IMR-90 (cell line): ENCODE measurements at regions not wholly inside any gene's neighbourhood (a gene's known extent, or its start where the extent isn't known, plus 50 kb on each side); places are given as distances from the start of the nearest gene placed in this dataset.
A peak's percentile ranks its signal among the peaks of the same experiment; 100 is the strongest.

ENCODE experiments used
- ATAC-seq: fragments of 200-7000 bp; cut with Tn5 transposase; 2 replicates; pipeline ENCODE4 v1.9.1; 2020; ENCODE audit warnings: low read depth, mild to moderate bottlenecking, moderate library complexity
- BruUV-seq: library from RNA; stranded (reverse); fragments of 400-500 nt; replicated peaks from 2 replicates; lab custom pipeline; 2021; lab: Mats Ljungman, UMichigan
- CTCF ChIA-PET: fragments of 300-600 bp; formaldehyde crosslinking; extraction: SDS; loops from one replicate; lab custom pipeline; 2021; ENCODE audit warnings: antibody characterized with exemption; lab: Yijun Ruan, JAX
- POLR2A ChIA-PET: fragments of 300-600 bp; sonication (Branson Sonifier 250); formaldehyde crosslinking; loops from one replicate; lab custom pipeline; 2022; ENCODE audit warnings: antibody characterized with exemption; ENCODE audit not compliant: unreplicated experiment; lab: Charles Lee
- DNase-seq: peaks from one replicate; pipeline ENCODE4 v3.0.0; 2013
- H2AFZ ChIP-seq: replicated peaks from 2 replicates; pipeline ENCODE3; 2013; ENCODE audit warnings: low read length, mild to moderate bottlenecking; ENCODE audit not compliant: poor library complexity
- H2AK5ac ChIP-seq: 2 replicates; pipeline ENCODE4 v1.6.1; 2013; ENCODE audit warnings: low read depth, low read length, inconsistent platforms
- H2AK9ac ChIP-seq: replicated peaks from 2 replicates; pipeline ENCODE3; 2013; ENCODE audit warnings: mild to moderate bottlenecking, low read depth, low read length, moderate library complexity; ENCODE audit not compliant: poor library complexity
- H2BK120ac ChIP-seq: 2 replicates; pipeline ENCODE4 v1.6.1; 2013; ENCODE audit warnings: low read depth, low read length, inconsistent platforms
- H2BK15ac ChIP-seq: 3 replicates; pipeline ENCODE4 v1.6.1; 2013; ENCODE audit warnings: low read depth, low read length, inconsistent platforms
- H2BK20ac ChIP-seq: 2 replicates; pipeline ENCODE4 v1.6.1; 2013; ENCODE audit warnings: low read depth, mild to moderate bottlenecking, inconsistent platforms, low read length, moderate library complexity
- H2BK5ac ChIP-seq: 2 replicates; pipeline ENCODE4 v1.6.1; 2013; ENCODE audit warnings: mild to moderate bottlenecking, low read depth, low read length, inconsistent platforms; ENCODE audit not compliant: poor library complexity, severe bottlenecking
- H3K14ac ChIP-seq: replicated peaks from 2 replicates; pipeline ENCODE4 v1.6.1; 2013; ENCODE audit warnings: low read depth, low read length, inconsistent platforms
- H3K18ac ChIP-seq: 2 replicates; pipeline ENCODE4 v1.6.1; 2013; ENCODE audit warnings: low read depth, low read length, control low read depth
- H3K23ac ChIP-seq: 2 replicates; pipeline ENCODE4 v1.6.1; 2013; ENCODE audit warnings: low read depth, low read length, inconsistent platforms
- H3K27ac ChIP-seq: 2 replicates; pipeline ENCODE4 v1.5.1; 2013; ENCODE audit warnings: mild to moderate bottlenecking, control low read depth, low read length; ENCODE audit not compliant: insufficient read depth
- H3K27me3 ChIP-seq: 2 replicates; pipeline ENCODE4 v1.6.1; 2013; ENCODE audit warnings: low read length; ENCODE audit not compliant: control insufficient read depth, insufficient read depth
- H3K36me3 ChIP-seq: 2 replicates; pipeline ENCODE4 v1.6.1; 2013; ENCODE audit warnings: low read length, mixed read lengths; ENCODE audit not compliant: control insufficient read depth, insufficient read depth
- H3K4ac ChIP-seq: 2 replicates; pipeline ENCODE4 v1.6.1; 2013; ENCODE audit warnings: low read depth, low read length, inconsistent platforms
- H3K4me1 ChIP-seq: 2 replicates; pipeline ENCODE4 v1.6.1; 2013; ENCODE audit warnings: low read length, mixed read lengths; ENCODE audit not compliant: control insufficient read depth, insufficient read depth
- H3K4me2 ChIP-seq: 2 replicates; pipeline ENCODE4 v1.6.1; 2013; ENCODE audit warnings: low read depth, mild to moderate bottlenecking, control low read depth, low read length, moderate library complexity
- H3K4me3 ChIP-seq: 2 replicates; pipeline ENCODE4 v1.5.1; 2013; ENCODE audit warnings: low read depth, mild to moderate bottlenecking, control low read depth, low read length, moderate library complexity; ENCODE audit not compliant: insufficient read depth
- H3K56ac ChIP-seq: 2 replicates; pipeline ENCODE4 v1.6.1; 2013; ENCODE audit warnings: low read length, inconsistent platforms; ENCODE audit not compliant: insufficient read depth; ENCODE audit errors: extremely low read depth
- H3K79me1 ChIP-seq, 2 experiments: 2 replicates each; pipeline ENCODE4 v1.6.1; 2013; ENCODE audit warnings: low read length in 2 of 2, inconsistent platforms in 1 of 2, low read depth in 1 of 2
- H3K9ac ChIP-seq: 2 replicates; pipeline ENCODE4 v1.6.1; 2013; ENCODE audit warnings: low read depth, low read length, control low read depth
- H3K9me1 ChIP-seq: 2 replicates; pipeline ENCODE4 v1.6.1; 2013; ENCODE audit warnings: low read length, inconsistent platforms; ENCODE audit not compliant: insufficient read depth
- H3K9me3 ChIP-seq: 2 replicates; pipeline ENCODE4 v1.6.1; 2013; ENCODE audit warnings: low read length; ENCODE audit not compliant: control insufficient read depth, insufficient read depth
- H4K20me1 ChIP-seq: 2 replicates; pipeline ENCODE4 v1.6.1; 2013; ENCODE audit warnings: low read length, inconsistent platforms; ENCODE audit not compliant: insufficient read depth
- H4K5ac ChIP-seq: 2 replicates; pipeline ENCODE4 v1.6.1; 2013; ENCODE audit warnings: mild to moderate bottlenecking, low read depth, low read length, control low read depth
- H4K8ac ChIP-seq, 2 experiments: 2 replicates each; pipeline ENCODE4 v1.6.1; 2013; ENCODE audit warnings: low read depth in 2 of 2, low read length in 2 of 2, control low read depth in 1 of 2, inconsistent platforms in 1 of 2
- H4K91ac ChIP-seq: 2 replicates; pipeline ENCODE4 v1.6.1; 2013; ENCODE audit warnings: low read depth, low read length, inconsistent platforms; ENCODE audit not compliant: insufficient read depth
- CEBPB ChIP-seq: IDR thresholded peaks from 2 replicates; pipeline ENCODE4 v1.6.1; 2012; ENCODE audit warnings: low read depth, low read length, improper control_type of control experiment
- CHD1 ChIP-seq: IDR thresholded peaks from 2 replicates; pipeline ENCODE4 v1.6.1; 2012; ENCODE audit warnings: low read depth, low read length, improper control_type of control experiment
- NFE2L2 ChIP-seq: fragments of 150-350 bp; IDR thresholded peaks from 2 replicates; pipeline ENCODE4 v1.6.1; 2016; ENCODE audit warnings: low read depth, mild to moderate bottlenecking, low read length
- WGBS, 2 experiments: methylation state at CpG; one replicate each; pipeline versions ENCODE4 v1.1.5 to v1.1.7; 2013; ENCODE audit warnings: missing lambda C conversion rate in 2 of 2; ENCODE audit not compliant: insufficient read length in 1 of 2; ENCODE audit errors: extremely low coverage in 2 of 2; 5-methylcytosine and 5-hydroxymethylcytosine counted together
- dilution Hi-C: fragments of 300-500 bp; cut with HindIII; formaldehyde crosslinking; loops from one replicate; pipeline ENCODE4 v1.14.3; 2018; ENCODE audit warnings: low sequenced_read_pairs; ENCODE audit not compliant: unreplicated experiment
- in situ Hi-C: fragments of 300-500 bp; cut with MboI; formaldehyde crosslinking; loops from 3 replicates; pipeline ENCODE4 v1.14.3; 2019; ENCODE audit warnings: low sequenced_read_pairs, inconsistent platforms, mixed read lengths
- intact Hi-C: fragments of 100-400 bp; cut with micrococcal nuclease; formaldehyde crosslinking; loops from 2 replicates; pipeline ENCODE4 v1.10.0; 2022

DNA sequence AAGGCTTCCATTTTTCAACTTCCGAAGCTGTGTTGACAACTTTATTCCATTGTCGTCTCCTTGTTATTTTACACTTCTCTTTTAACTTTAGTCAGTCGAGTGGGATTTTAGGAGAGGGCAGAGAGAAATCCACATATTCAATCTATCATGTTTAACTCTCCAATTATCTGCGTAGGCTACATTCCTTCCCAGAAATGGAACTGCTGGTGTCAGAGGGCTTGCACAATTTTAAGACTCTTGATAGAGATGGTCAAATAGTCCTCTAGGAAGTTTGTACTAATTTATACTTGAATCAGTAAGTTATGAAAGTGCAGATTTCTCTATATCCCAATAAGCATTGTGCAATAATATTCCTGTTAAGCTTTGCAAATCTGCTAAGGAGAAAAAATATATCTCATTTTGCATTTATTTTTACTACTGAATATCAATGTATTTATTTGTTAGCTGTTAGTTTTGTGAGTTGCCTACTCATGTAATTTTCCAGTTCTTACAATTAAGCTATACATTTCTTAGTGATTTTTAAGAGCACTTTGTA lies 95.6 kb downstream of the CYP26B1 start:
- H3K4me2 ChIP-seq: no peak overlapping the region
- H3K23ac ChIP-seq: no peak overlapping the region
- no peak overlapping the region for H2BK120ac ChIP-seq
- no peaks in the 10 kb centered on the region for H3K79me1 ChIP-seq
- no peak overlapping the region for H2AK9ac ChIP-seq
- H4K5ac ChIP-seq: no peak overlapping the region
- intact Hi-C loops: no loop called here
- no peak overlapping the region for H2BK20ac ChIP-seq
- H3K4me1 ChIP-seq: no peaks in the 10 kb centered on the region
- in situ Hi-C loops: no loop called here
- no CpG with 5 or more reads among the region's 4 CpGs for WGBS, 2 experiments
- H3K14ac ChIP-seq: no peak overlapping the region
- no peak overlapping the region for H3K18ac ChIP-seq
- dilution Hi-C loops: no loop called here
- H3K56ac ChIP-seq: no peak overlapping the region
- no peak overlapping the region for H3K27ac ChIP-seq
- H4K20me1 ChIP-seq: no peaks in the 10 kb centered on the region
- CTCF ChIA-PET: no interaction called here
- no peak overlapping the region for H4K91ac ChIP-seq
- no peaks in the 10 kb centered on the region for H3K9me1 ChIP-seq
- H3K4ac ChIP-seq: no peak overlapping the region
- no peak overlapping the region for H3K9ac ChIP-seq
- no peaks in the 10 kb centered on the region for H3K36me3 ChIP-seq
- no peak overlapping the region for H2BK5ac ChIP-seq
- BruUV-seq: no TSS peak
- no peaks in the 10 kb centered on the region for H3K9me3 ChIP-seq
- H2AFZ ChIP-seq: no peak overlapping the region
- no peak overlapping the region for H2BK15ac ChIP-seq
- H3K27me3 ChIP-seq: no peaks in the 10 kb centered on the region
- H4K8ac ChIP-seq: no peak overlapping the region
- H2AK5ac ChIP-seq: no peak overlapping the region
- TF ChIP-seq CEBPB (peak; percentile 54; the same call in 1 of the 2 replicates), CHD1 (no peak), NFE2L2 (no peak)
- POLR2A ChIA-PET: no interaction called here
- no peak for DNase-seq
- no peak for ATAC-seq
- no peak overlapping the region for H3K4me3 ChIP-seq
